ENCODE measurements at regions not wholly inside any gene's neighbourhood (a gene's known extent, or its start where the extent isn't known, plus 50 kb on each side); places are given as distances from the start of the nearest gene placed in this dataset.
"Not testable (repeated sequence)": the region's sequence is repeated elsewhere in the genome, so short reads cannot be mapped to it uniquely, and the experiment has no call there.

GRCh38 chr1:58220836-58221472 lies 325.6 kb downstream of the OMA1 start:
- peaks cover 10% of the 10 kb centered on the region for H3K27me3 Mint-ChIP-seq (ENCODE audit: low read depth, unreplicated experiment)
- H3K4me1 Mint-ChIP-seq (ENCODE audit: low read depth, unreplicated experiment), result no peaks in the 10 kb centered on the region
- H3K79me2 ChIP-seq (ENCODE audit: insufficient read depth, low read length), result no peaks in the 10 kb centered on the region
- TF ChIP-seq EZH2 (IDR thresholded peaks at IDR 0.05; ENCODE audit: insufficient read depth, low read length) (no peak), CTCF (IDR thresholded peaks at IDR 0.05; ENCODE audit: insufficient read depth, low read depth, low read length) (no peak)
- no peaks in the 10 kb centered on the region for H3K9me3 ChIP-seq (ENCODE audit: insufficient read depth, low read depth, low read length)
- H4K20me1 ChIP-seq (ENCODE audit: insufficient read depth, low read length), result no peaks in the 10 kb centered on the region
- no peak overlapping the region for H3K4me2 ChIP-seq (ENCODE audit: low read length)
- DNase-seq (ENCODE audit: low read depth) (no peak), FAIRE-seq (no peak)
- H3K9ac ChIP-seq (ENCODE audit: low read length), result no peak overlapping the region
- H3K27ac Mint-ChIP-seq (ENCODE audit: unreplicated experiment), result no peak overlapping the region
- H3K36me3 Mint-ChIP-seq (ENCODE audit: low read depth, unreplicated experiment), result no peaks in the 10 kb centered on the region
- no peak overlapping the region for H2AFZ ChIP-seq (ENCODE audit: low read depth, low read length)
- no peak overlapping the region for H3K4me3 Mint-ChIP-seq (ENCODE audit: unreplicated experiment)
- H3K9me3 Mint-ChIP-seq (ENCODE audit: unreplicated experiment), result no peaks in the 10 kb centered on the region
- no peaks in the 10 kb centered on the region for H3K36me3 ChIP-seq (ENCODE audit: insufficient read depth, low read length)
- no peak overlapping the region for H3K4me3 ChIP-seq (ENCODE audit: insufficient read depth, low read depth, low read length)
- no peaks in the 10 kb centered on the region for H3K4me1 ChIP-seq (ENCODE audit: insufficient read depth, low read length)
- no peak overlapping the region for H3K27ac ChIP-seq (ENCODE audit: low read depth, low read length)
- no peaks in the 10 kb centered on the region for H3K27me3 ChIP-seq (ENCODE audit: insufficient read depth, low read length)

- not testable (repeated sequence) for H4K20me1 ChIP-seq (ENCODE audit: insufficient read depth, low read length); H3K4me1 Mint-ChIP-seq (ENCODE audit: low read depth, unreplicated experiment); H3K4me2 ChIP-seq (ENCODE audit: low read length); H3K27me3 ChIP-seq (ENCODE audit: insufficient read depth, low read length); H3K4me3 Mint-ChIP-seq (ENCODE audit: unreplicated experiment); H3K36me3 Mint-ChIP-seq (ENCODE audit: low read depth, unreplicated experiment); H3K9me3 ChIP-seq (ENCODE audit: insufficient read depth, low read depth, low read length); H2AFZ ChIP-seq (ENCODE audit: low read depth, low read length); FAIRE-seq; H3K9ac ChIP-seq (ENCODE audit: low read length); H3K79me2 ChIP-seq (ENCODE audit: insufficient read depth, low read length); H3K27ac ChIP-seq (ENCODE audit: low read depth, low read length); H3K36me3 ChIP-seq (ENCODE audit: insufficient read depth, low read length); DNase-seq (ENCODE audit: low read depth); H3K4me3 ChIP-seq (ENCODE audit: insufficient read depth, low read depth, low read length); H3K9me3 Mint-ChIP-seq (ENCODE audit: unreplicated experiment); H3K4me1 ChIP-seq (ENCODE audit: insufficient read depth, low read length); H3K27ac Mint-ChIP-seq (ENCODE audit: unreplicated experiment); H3K27me3 Mint-ChIP-seq (ENCODE audit: low read depth, unreplicated experiment)
Measured at GRCh38 chr1:58216169-58216568, 330.4 kb downstream of the OMA1 start.

- H3K36me3 ChIP-seq (ENCODE audit: insufficient read depth, low read length), result no peaks in the 10 kb centered on the region
- no peak overlapping the region for H3K27ac Mint-ChIP-seq (ENCODE audit: unreplicated experiment)
- no peaks in the 10 kb centered on the region for H3K4me1 Mint-ChIP-seq (ENCODE audit: low read depth, unreplicated experiment)
- no peaks in the 10 kb centered on the region for H4K20me1 ChIP-seq (ENCODE audit: insufficient read depth, low read length)
- no peak overlapping the region for H3K9ac ChIP-seq (ENCODE audit: low read length)
- H2AFZ ChIP-seq (ENCODE audit: low read depth, low read length), result no peak overlapping the region
- no peaks in the 10 kb centered on the region for H3K36me3 Mint-ChIP-seq (ENCODE audit: low read depth, unreplicated experiment)
- H3K4me3 Mint-ChIP-seq (ENCODE audit: unreplicated experiment), result no peak overlapping the region
- no peak for FAIRE-seq
- H3K79me2 ChIP-seq (ENCODE audit: insufficient read depth, low read length), result no peaks in the 10 kb centered on the region
- no peak for TF ChIP-seq EZH2 (IDR thresholded peaks at IDR 0.05; ENCODE audit: insufficient read depth, low read length)
- no peak for TF ChIP-seq CTCF (IDR thresholded peaks at IDR 0.05; ENCODE audit: insufficient read depth, low read depth, low read length)
- no peak for DNase-seq (ENCODE audit: low read depth)
- H3K27me3 Mint-ChIP-seq (ENCODE audit: low read depth, unreplicated experiment), result peaks cover 11% of the 10 kb centered on the region
- H3K27ac ChIP-seq (ENCODE audit: low read depth, low read length), result no peak overlapping the region
- H3K27me3 ChIP-seq (ENCODE audit: insufficient read depth, low read length), result no peaks in the 10 kb centered on the region
- H3K9me3 Mint-ChIP-seq (ENCODE audit: unreplicated experiment), result no peaks in the 10 kb centered on the region
- H3K4me3 ChIP-seq (ENCODE audit: insufficient read depth, low read depth, low read length), result no peak overlapping the region
- no peaks in the 10 kb centered on the region for H3K4me1 ChIP-seq (ENCODE audit: insufficient read depth, low read length)
- H3K9me3 ChIP-seq (ENCODE audit: insufficient read depth, low read depth, low read length), result no peaks in the 10 kb centered on the region
- no peak overlapping the region for H3K4me2 ChIP-seq (ENCODE audit: low read length)
Measured at GRCh38 chr1:58214674-58215073, 331.9 kb downstream of the OMA1 start.

Measured in astrocyte (in vitro differentiated cells and primary cell).